ENCODE measurements at regions not wholly inside any gene's neighbourhood (a gene's known extent, or its start where the extent isn't known, plus 50 kb on each side); places are given as distances from the start of the nearest gene placed in this dataset.

GRCh38 chr7:17239046-17239445, 59.4 kb upstream of the AHR start:
- H4K20me1 ChIP-seq (ENCODE audit: control insufficient read depth, extremely low read depth, insufficient read depth, low read length), result no peaks in the 10 kb centered on the region
- peaks cover 32% of the 10 kb centered on the region for H3K4me1 ChIP-seq (ENCODE audit: control insufficient read depth, extremely low read depth, insufficient read depth, low read length)
- no peak overlapping the region for H2AFZ ChIP-seq (ENCODE audit: control insufficient read depth, low read length)
- dilution Hi-C loops (cut with MboI; ENCODE audit: extremely low pct_ligation_motif_present, low sequenced_read_pairs), result no loop called here
- no peak overlapping the region for H3K27ac ChIP-seq (ENCODE audit: control insufficient read depth, insufficient read depth, low read length)
- no peaks in the 10 kb centered on the region for H3K9me1 ChIP-seq (ENCODE audit: control insufficient read depth, extremely low read depth, insufficient read depth, low read length)
- no peak overlapping the region for H3K4me2 ChIP-seq (ENCODE audit: control insufficient read depth, extremely low read depth, insufficient read depth, low read depth, low read length)
- no peaks in the 10 kb centered on the region for H3K36me3 ChIP-seq (ENCODE audit: control insufficient read depth in 2 of 2, extremely low read depth in 1 of 2, insufficient read depth in 2 of 2, low read length in 2 of 2)
- no peak overlapping the region for H3K4me3 ChIP-seq (ENCODE audit: control insufficient read depth in 2 of 3, extremely low read depth in 1 of 3, insufficient read depth in 2 of 3, low read depth in 1 of 3, low read length in 3 of 3)
- H3K27me3 ChIP-seq (ENCODE audit: control insufficient read depth, extremely low read depth, insufficient read depth, low read length), result no peaks in the 10 kb centered on the region
- no peak overlapping the region for H3K9ac ChIP-seq (ENCODE audit: control insufficient read depth, extremely low read depth, insufficient read depth, low read length)
- no peaks in the 10 kb centered on the region for H3K9me3 ChIP-seq (ENCODE audit: control insufficient read depth, low read depth, low read length)
- TF ChIP-seq EZH2 (IDR thresholded peaks at IDR 0.05; ENCODE audit: low read length) (no peak), CTCF (optimal IDR thresholded peaks at IDR 0.05 in 1 of 3, IDR thresholded peaks at IDR 0.05 in 1 of 3, conservative IDR thresholded peaks at IDR 0.05 in 1 of 3; ENCODE audit: extremely low read depth in 1 of 3, insufficient read depth in 2 of 3, low read length in 3 of 3) (no peak)
- no peaks in the 10 kb centered on the region for H3K79me2 ChIP-seq (ENCODE audit: control insufficient read depth, insufficient read depth, low read length)
- DNase-seq (ENCODE audit: low read depth, low spot score) (no peak), FAIRE-seq (no peak)

GRCh38 chr7:17239683-17240521, 58.5 kb upstream of the AHR start:
- Histone ChIP-seq H3K27ac (ENCODE audit: control insufficient read depth, insufficient read depth, low read length) (no peak overlapping the region), H3K27me3 (ENCODE audit: control insufficient read depth, extremely low read depth, insufficient read depth, low read length) (no peaks in the 10 kb centered on the region), H3K4me1 (ENCODE audit: control insufficient read depth, extremely low read depth, insufficient read depth, low read length) (peaks cover 23% of the 10 kb centered on the region), H4K20me1 (ENCODE audit: control insufficient read depth, extremely low read depth, insufficient read depth, low read length) (no peaks in the 10 kb centered on the region), H3K36me3 (ENCODE audit: control insufficient read depth in 2 of 2, extremely low read depth in 1 of 2, insufficient read depth in 2 of 2, low read length in 2 of 2) (no peaks in the 10 kb centered on the region), H3K4me2 (ENCODE audit: control insufficient read depth, extremely low read depth, insufficient read depth, low read depth, low read length) (peak overlapping the region; percentile 45), H2AFZ (ENCODE audit: control insufficient read depth, low read length) (no peak overlapping the region), H3K9me1 (ENCODE audit: control insufficient read depth, extremely low read depth, insufficient read depth, low read length) (no peaks in the 10 kb centered on the region), H3K79me2 (ENCODE audit: control insufficient read depth, insufficient read depth, low read length) (no peaks in the 10 kb centered on the region), H3K9ac (ENCODE audit: control insufficient read depth, extremely low read depth, insufficient read depth, low read length) (no peak overlapping the region), H3K4me3 (ENCODE audit: control insufficient read depth in 2 of 3, extremely low read depth in 1 of 3, insufficient read depth in 2 of 3, low read depth in 1 of 3, low read length in 3 of 3) (no peak overlapping the region), H3K9me3 (ENCODE audit: control insufficient read depth, low read depth, low read length) (no peaks in the 10 kb centered on the region)
- TF ChIP-seq EZH2 (IDR thresholded peaks at IDR 0.05; ENCODE audit: low read length) (no peak), CTCF (optimal IDR thresholded peaks at IDR 0.05 in 1 of 3, IDR thresholded peaks at IDR 0.05 in 1 of 3, conservative IDR thresholded peaks at IDR 0.05 in 1 of 3; ENCODE audit: extremely low read depth in 1 of 3, insufficient read depth in 2 of 3, low read length in 3 of 3) (no peak)
- DNase-seq (ENCODE audit: low read depth, low spot score) (no peak), FAIRE-seq (peak; percentile 9)
- dilution Hi-C loops (cut with MboI; ENCODE audit: extremely low pct_ligation_motif_present, low sequenced_read_pairs), result no loop called here

Measured in keratinocyte (primary cell).